LoVo (cell line): ENCODE measurements at regions not wholly inside any gene's neighbourhood (a gene's known extent, or its start where the extent isn't known, plus 50 kb on each side); places are given as distances from the start of the nearest gene placed in this dataset.
A peak's percentile ranks its signal among the peaks of the same experiment; 100 is the strongest.
"Not testable (repeated sequence)": the region's sequence is repeated elsewhere in the genome, so short reads cannot be mapped to it uniquely, and the experiment has no call there.

Experiments used
- DNase-seq: peaks from one replicate; pipeline ENCODE4 v3.0.0-alpha.2; 2016; ENCODE audit warnings: low spot score

- peak; percentile 1 for DNase-seq
These were observed 152.1 kb upstream of the TBC1D5 start for GRCh38 chr3:17894434-17895060.

- DNase-seq, result no peak
These were observed 148.9 kb upstream of the TBC1D5 start for GRCh38 chr3:17891139-17891856.

- DNase-seq, result no peak
These were observed 143.6 kb upstream of the TBC1D5 start for GRCh38 chr3:17885986-17886385.

GRCh38 chr3:17882981-17883380 lies 140.6 kb upstream of the TBC1D5 start:
- DNase-seq, result no peak

GRCh38 chr3:17877299-17877698 lies 134.9 kb upstream of the TBC1D5 start:
- no peak for DNase-seq

- DNase-seq, result no peak
These were observed 132.2 kb upstream of the TBC1D5 start for GRCh38 chr3:17874636-17875035.

GRCh38 chr3:17872457-17872856 lies 130.0 kb upstream of the TBC1D5 start:
- no peak for DNase-seq

GRCh38 chr3:17865631-17866030 lies 123.2 kb upstream of the TBC1D5 start:
- DNase-seq, result no peak

GRCh38 chr3:17861476-17861875 lies 119.0 kb upstream of the TBC1D5 start:
- no peak for DNase-seq

GRCh38 chr3:17860840-17861471 lies 118.5 kb upstream of the TBC1D5 start:
- not testable (repeated sequence) for DNase-seq

GRCh38 chr3:17852217-17852616 lies 109.8 kb upstream of the TBC1D5 start:
- no peak for DNase-seq

- no peak for DNase-seq
These were observed 108.0 kb upstream of the TBC1D5 start for GRCh38 chr3:17850448-17850847.

GRCh38 chr3:17848102-17848501 lies 105.7 kb upstream of the TBC1D5 start:
- no peak for DNase-seq

- no peak for DNase-seq
These were observed 104.7 kb upstream of the TBC1D5 start for GRCh38 chr3:17847156-17847555.

- no peak for DNase-seq
These were observed 104.0 kb upstream of the TBC1D5 start for GRCh38 chr3:17846466-17846865.

GRCh38 chr3:17845026-17845812 lies 102.8 kb upstream of the TBC1D5 start:
- no peak for DNase-seq

- no peak for DNase-seq
These were observed 101.8 kb upstream of the TBC1D5 start for GRCh38 chr3:17844236-17844635.

GRCh38 chr3:17841190-17841828 lies 98.9 kb upstream of the TBC1D5 start:
- peak; percentile 61 for DNase-seq

- DNase-seq, result no peak
These were observed 98.2 kb upstream of the TBC1D5 start for GRCh38 chr3:17840651-17841050.

GRCh38 chr3:17840126-17840525 lies 97.7 kb upstream of the TBC1D5 start:
- no peak for DNase-seq

GRCh38 chr3:17836919-17837318 lies 94.5 kb upstream of the TBC1D5 start:
- no peak for DNase-seq

- no peak for DNase-seq
These were observed 93.7 kb upstream of the TBC1D5 start for GRCh38 chr3:17836092-17836491.
